ENCODE measurements at regions not wholly inside any gene's neighbourhood (a gene's known extent, or its start where the extent isn't known, plus 50 kb on each side); places are given as distances from the start of the nearest gene placed in this dataset.

DNA sequence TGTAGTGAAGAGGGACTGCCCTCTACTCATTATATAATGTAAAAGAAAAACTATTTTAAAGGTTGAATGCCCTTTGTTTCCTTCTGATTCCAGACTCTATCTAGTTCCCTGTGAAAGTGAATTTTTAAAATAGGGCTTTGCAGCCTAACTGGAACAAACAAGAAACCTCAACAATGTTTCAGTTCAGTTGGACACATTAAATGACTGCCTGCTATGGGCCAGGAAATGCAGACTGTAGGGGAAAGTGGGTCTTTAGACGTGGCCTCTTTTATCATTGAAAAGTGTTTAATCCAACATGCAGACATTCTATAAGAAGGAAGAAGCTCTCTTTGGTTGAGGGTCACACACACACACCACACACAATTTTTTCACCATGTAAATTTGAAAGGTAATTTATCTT lies 289.1 kb downstream of the ICE1 start:
- TF ChIP-seq, protein P1, sequence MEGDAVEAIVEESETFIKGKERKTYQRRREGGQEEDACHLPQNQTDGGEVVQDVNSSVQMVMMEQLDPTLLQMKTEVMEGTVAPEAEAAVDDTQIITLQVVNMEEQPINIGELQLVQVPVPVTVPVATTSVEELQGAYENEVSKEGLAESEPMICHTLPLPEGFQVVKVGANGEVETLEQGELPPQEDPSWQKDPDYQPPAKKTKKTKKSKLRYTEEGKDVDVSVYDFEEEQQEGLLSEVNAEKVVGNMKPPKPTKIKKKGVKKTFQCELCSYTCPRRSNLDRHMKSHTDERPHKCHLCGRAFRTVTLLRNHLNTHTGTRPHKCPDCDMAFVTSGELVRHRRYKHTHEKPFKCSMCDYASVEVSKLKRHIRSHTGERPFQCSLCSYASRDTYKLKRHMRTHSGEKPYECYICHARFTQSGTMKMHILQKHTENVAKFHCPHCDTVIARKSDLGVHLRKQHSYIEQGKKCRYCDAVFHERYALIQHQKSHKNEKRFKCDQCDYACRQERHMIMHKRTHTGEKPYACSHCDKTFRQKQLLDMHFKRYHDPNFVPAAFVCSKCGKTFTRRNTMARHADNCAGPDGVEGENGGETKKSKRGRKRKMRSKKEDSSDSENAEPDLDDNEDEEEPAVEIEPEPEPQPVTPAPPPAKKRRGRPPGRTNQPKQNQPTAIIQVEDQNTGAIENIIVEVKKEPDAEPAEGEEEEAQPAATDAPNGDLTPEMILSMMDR (IDR thresholded peaks at IDR 0.05; ENCODE audit: insufficient read depth, low read depth, low read length, missing control alignments) = no peak
- no peak for DNase-seq (ENCODE audit: low read depth)
- no peak overlapping the region for H3K4me3 ChIP-seq (ENCODE audit: low read length)

DNA sequence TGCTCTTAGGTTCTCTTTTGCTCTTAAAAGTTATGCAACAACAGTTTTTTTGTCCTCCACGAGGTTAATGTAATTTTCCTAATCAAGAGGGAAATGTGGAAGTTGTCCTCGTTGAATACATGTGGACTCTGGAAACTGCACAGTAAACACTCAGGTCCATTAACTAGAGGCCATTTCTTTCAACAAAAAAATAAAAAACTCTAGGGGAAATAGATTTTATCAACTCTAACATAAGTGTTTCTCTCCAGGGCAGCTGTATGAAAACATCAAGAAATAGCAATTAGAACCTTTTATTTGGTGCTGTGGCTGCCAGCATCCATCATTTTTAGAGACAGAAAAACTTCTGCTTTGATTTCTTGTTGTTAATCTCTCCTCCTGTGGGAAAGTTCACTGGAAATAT lies 288.6 kb downstream of the ICE1 start:
- TF ChIP-seq, protein P1 (IDR thresholded peaks at IDR 0.05; ENCODE audit: insufficient read depth, low read depth, low read length, missing control alignments) = no peak
- DNase-seq (ENCODE audit: low read depth) = no peak
- H3K4me3 ChIP-seq (ENCODE audit: low read length) = no peak overlapping the region

DNA sequence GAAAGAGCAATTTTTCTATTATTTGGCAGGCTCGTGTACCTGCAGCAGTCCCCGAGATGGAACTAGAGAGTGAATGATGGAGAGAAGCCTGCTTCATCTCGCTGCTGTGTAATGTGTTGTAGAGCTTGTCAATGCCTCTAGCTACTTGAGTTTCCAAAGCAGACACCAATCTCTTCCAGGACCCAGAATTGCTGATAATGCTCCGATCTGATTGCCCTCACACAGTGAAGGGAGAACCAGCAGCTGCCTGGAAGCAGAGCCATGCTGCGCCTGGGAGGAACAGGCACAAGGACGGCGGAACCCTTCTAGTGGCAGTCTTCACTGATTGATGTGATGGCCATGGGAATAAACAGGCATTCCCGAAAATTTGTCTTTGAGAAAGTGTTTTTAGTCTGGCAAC lies 288.0 kb downstream of the ICE1 start:
- DNase-seq (ENCODE audit: low read depth) = no peak
- TF ChIP-seq, protein P1 (IDR thresholded peaks at IDR 0.05; ENCODE audit: insufficient read depth, low read depth, low read length, missing control alignments) = no peak
- no peak overlapping the region for H3K4me3 ChIP-seq (ENCODE audit: low read length)

DNA sequence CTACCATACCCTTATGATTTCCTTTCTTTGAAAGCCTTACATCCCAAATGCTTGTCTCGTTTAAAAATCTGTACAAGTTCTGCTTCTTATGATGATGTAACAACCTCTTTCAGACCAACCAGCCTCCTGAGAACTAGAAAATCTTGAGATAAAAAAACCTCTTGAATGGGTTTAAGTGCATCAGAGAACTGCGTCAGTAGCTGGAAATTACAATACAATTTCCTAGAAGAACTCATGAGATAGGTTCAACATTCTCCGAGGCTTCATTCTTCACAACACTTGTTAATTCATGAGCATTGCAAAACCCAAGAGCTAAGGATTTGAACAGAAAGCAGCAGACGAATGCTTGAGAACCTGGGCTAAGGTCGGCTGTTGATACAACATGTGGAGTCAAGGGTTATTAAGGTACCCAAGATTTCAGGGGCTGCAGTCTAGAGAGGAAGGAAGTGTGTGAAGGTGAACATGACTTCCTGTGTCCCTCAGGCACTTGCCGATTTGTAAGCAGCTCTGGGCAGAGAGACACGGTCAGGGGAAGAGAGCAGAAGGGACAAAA lies 286.0 kb downstream of the ICE1 start:
- DNase-seq (ENCODE audit: low read depth) = no peak
- TF ChIP-seq, protein P1 (IDR thresholded peaks at IDR 0.05; ENCODE audit: insufficient read depth, low read depth, low read length, missing control alignments) = no peak
- H3K4me3 ChIP-seq (ENCODE audit: low read length) = no peak overlapping the region

DNA sequence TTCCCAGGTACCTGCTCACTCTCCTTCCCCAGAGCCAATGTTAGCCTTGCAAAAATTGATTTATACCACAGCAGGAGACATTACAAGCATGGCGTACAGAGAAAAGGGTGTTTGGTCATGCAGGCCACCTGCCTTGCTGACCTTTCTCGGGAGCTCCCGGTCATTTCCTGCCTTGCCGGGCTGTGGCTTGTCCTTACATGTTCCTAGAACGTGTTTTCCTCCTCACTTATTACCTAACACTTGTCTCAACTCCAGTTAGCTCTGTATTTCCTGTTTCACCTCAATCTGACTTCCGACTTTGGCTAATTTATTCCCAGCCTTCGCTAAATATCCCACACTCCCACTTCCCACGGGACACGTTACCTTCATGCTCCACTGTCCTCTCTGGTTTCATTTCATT lies 282.5 kb downstream of the ICE1 start:
- TF ChIP-seq, protein P1 (IDR thresholded peaks at IDR 0.05; ENCODE audit: insufficient read depth, low read depth, low read length, missing control alignments) = no peak

DNA sequence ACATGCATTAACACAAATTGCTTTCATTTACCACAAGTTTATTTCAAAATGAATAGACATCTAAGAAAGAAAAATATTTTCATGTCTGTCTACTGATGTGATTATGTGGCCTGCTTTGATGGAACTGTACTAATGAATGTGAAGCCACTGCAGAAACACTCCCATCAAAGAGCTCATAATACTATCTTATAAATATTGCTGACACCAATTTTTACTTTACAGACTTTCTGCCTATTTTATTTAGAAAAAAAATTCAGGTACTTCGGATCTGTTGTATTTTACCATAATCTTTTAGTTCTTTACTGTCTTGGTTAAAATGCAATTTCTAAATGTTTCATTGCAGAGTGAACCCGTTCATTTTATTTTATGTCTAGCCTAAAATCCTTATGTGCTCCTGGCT lies 281.9 kb downstream of the ICE1 start:
- no peak for DNase-seq (ENCODE audit: low read depth)
- H3K4me3 ChIP-seq (ENCODE audit: low read length) = no peak overlapping the region
- TF ChIP-seq, protein P1 (IDR thresholded peaks at IDR 0.05; ENCODE audit: insufficient read depth, low read depth, low read length, missing control alignments) = no peak

More for the DNA sequence above, 282.5 kb downstream of the ICE1 start:
- no peak overlapping the region for H3K4me3 ChIP-seq (ENCODE audit: low read length)
- peak; percentile 22 for DNase-seq (ENCODE audit: low read depth)

DNA sequence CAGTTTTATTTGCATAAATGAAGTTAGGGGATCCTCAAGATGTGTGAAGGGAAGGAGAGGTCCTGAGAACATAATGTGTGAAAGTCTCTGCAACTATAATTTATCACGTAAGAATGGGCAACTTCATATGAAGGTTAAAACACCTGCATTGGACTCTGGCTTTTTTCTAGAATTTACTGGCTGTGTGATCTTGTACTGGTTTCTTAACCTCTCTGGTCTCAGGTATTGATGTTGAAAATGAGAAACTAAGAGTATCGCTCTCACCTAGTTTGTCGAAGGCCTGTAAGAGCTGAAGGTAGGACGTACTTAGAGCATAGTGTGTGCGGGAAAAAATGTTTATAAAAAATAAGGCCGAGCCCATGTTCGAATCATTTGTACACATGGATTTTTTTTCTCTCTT lies 280.5 kb downstream of the ICE1 start:
- no peak for DNase-seq (ENCODE audit: low read depth)
- TF ChIP-seq, protein P1 (IDR thresholded peaks at IDR 0.05; ENCODE audit: insufficient read depth, low read depth, low read length, missing control alignments) = no peak
- no peak overlapping the region for H3K4me3 ChIP-seq (ENCODE audit: low read length)
